Right lobe of liver (tissue), 6 donors: ENCODE measurements at regions not wholly inside any gene's neighbourhood (a gene's known extent, or its start where the extent isn't known, plus 50 kb on each side); places are given as distances from the start of the nearest gene placed in this dataset.

Experiments
- ATAC-seq, 4 donors: fragments of 200-7000 bp; cut with Tn5 transposase; one replicate each; pipeline ENCODE4 v1.9.1; 2020; ENCODE audit warnings: mild to moderate bottlenecking in 4 of 4, moderate library complexity in 4 of 4
- DNase-seq, 3 donors: peaks; one replicate each; pipeline ENCODE4 v3.0.0-alpha.2; 2020
- H3K27ac ChIP-seq, 3 donors: fragments of 200-600 bp; one replicate each; pipeline ENCODE4 v1.8.0; 2022
- H3K27me3 ChIP-seq, 2 donors: fragments of 200-600 bp; one replicate each; pipeline ENCODE4 v1.8.0; 2022
- H3K36me3 ChIP-seq, 4 donors: fragments of 200-600 bp; sonication (generic) in 1 of 4; one replicate each; pipeline versions ENCODE4 v1.5.1 to v1.8.0; 2017 to 2022; ENCODE audit warnings: control low read depth in 1 of 4
- H3K4me1 ChIP-seq, 4 donors: fragments of 200-600 bp; sonication (generic) in 1 of 4; one replicate each; pipeline versions ENCODE4 v1.5.1 to v1.8.0; 2017 to 2022; ENCODE audit warnings: control low read depth in 1 of 4
- H3K4me3 ChIP-seq, 3 donors: fragments of 200-600 bp; one replicate each; pipeline ENCODE4 v1.8.0; 2022
- H3K9me3 ChIP-seq, 4 donors: fragments of 200-600 bp; sonication (generic) in 1 of 4; one replicate each; pipeline versions ENCODE4 v1.5.1 to v1.8.0; 2017 to 2022; ENCODE audit warnings: control low read depth in 1 of 4
- CTCF ChIP-seq, 4 donors: fragments of 200-600 bp in 3 of 4; fragments of 450-650 bp in 1 of 4; IDR thresholded peaks; one replicate each; pipeline versions ENCODE4 v1.5.1 to v1.8.0; 2016 to 2022; ENCODE audit warnings: antibody characterized with exemption in 4 of 4, mild to moderate bottlenecking in 2 of 4
- POLR2A ChIP-seq: fragments of 450-650 bp; IDR thresholded peaks from one replicate; pipeline ENCODE4 v1.6.1; 2017; ENCODE audit warnings: antibody characterized with exemption, mild to moderate bottlenecking
- WGBS: methylation state at CpG from one replicate; pipeline ENCODE4 v1.1.6; 2018; ENCODE audit warnings: low coverage, low lambda C conversion rate; ENCODE audit not compliant: insufficient coverage; ENCODE audit errors: missing lambda C conversion rate; 5-methylcytosine and 5-hydroxymethylcytosine counted together
- intact Hi-C, 2 donors: fragments of 100-400 bp; cut with DNase I; formaldehyde crosslinking; loops; one replicate each; pipeline versions ENCODE4 v1.11.2 to v1.14.1; 2022
- donor health status: DM: no; HTN: yes; CAD: no.
- donor health status: DM: no; HTN: no; CAD: no.
- donor health status: DM: no; HTN: no; CAD: no.
- donor health status: DM: no; HTN: yes; CAD: no.
- donor health status: DM: no; HTN: yes; CAD: no.

GRCh38 chr4:138772366-138772765, 243.2 kb upstream of the NOCT start:
- Histone ChIP-seq H3K27me3 (no peaks in the 10 kb centered on the region), H3K4me1 (no peaks in the 10 kb centered on the region), H3K27ac (no peak overlapping the region), H3K36me3 (no peaks in the 10 kb centered on the region), H3K9me3 (no peaks in the 10 kb centered on the region), H3K4me3 (no peak overlapping the region)
- no peak for DNase-seq
- no peak for TF ChIP-seq CTCF (IDR thresholded peaks at IDR 0.05)
- no peak for TF ChIP-seq POLR2A
- no peak for ATAC-seq
- intact Hi-C loops, result no loop called here

- H3K36me3 ChIP-seq, result no peaks in the 10 kb centered on the region
- no peaks in the 10 kb centered on the region for H3K9me3 ChIP-seq
- intact Hi-C loops, result no loop called here
- no peak for DNase-seq
- no peak overlapping the region for H3K27ac ChIP-seq
- no peak for ATAC-seq
- H3K27me3 ChIP-seq, result no peaks in the 10 kb centered on the region
- TF ChIP-seq POLR2A (no peak), CTCF (IDR thresholded peaks at IDR 0.05) (no peak)
- no peak overlapping the region for H3K4me3 ChIP-seq
- 50% methylated on average over 4 of the region's 4 CpGs for WGBS
- no peaks in the 10 kb centered on the region for H3K4me1 ChIP-seq
Measured at GRCh38 chr4:138770818-138771217, 244.8 kb upstream of the NOCT start.

GRCh38 chr4:138766332-138766731, 249.2 kb upstream of the NOCT start:
- TF ChIP-seq POLR2A (no peak), CTCF (IDR thresholded peaks at IDR 0.05) (no peak)
- H3K27ac ChIP-seq, result no peak overlapping the region
- no peak overlapping the region for H3K4me3 ChIP-seq
- H3K27me3 ChIP-seq, result no peaks in the 10 kb centered on the region
- 81% methylated on average over 8 of the region's 8 CpGs for WGBS
- H3K4me1 ChIP-seq, result no peaks in the 10 kb centered on the region
- H3K9me3 ChIP-seq, result no peaks in the 10 kb centered on the region
- no peak for DNase-seq
- no peaks in the 10 kb centered on the region for H3K36me3 ChIP-seq
- ATAC-seq, result no peak
- intact Hi-C loops, result no loop called here

- ATAC-seq (no peak), DNase-seq (no peak)
- Histone ChIP-seq H3K36me3 (no peaks in the 10 kb centered on the region), H3K4me1 (no peaks in the 10 kb centered on the region), H3K27me3 (no peaks in the 10 kb centered on the region), H3K9me3 (no peaks in the 10 kb centered on the region), H3K27ac (no peak overlapping the region), H3K4me3 (no peak overlapping the region)
- 58% methylated on average over 3 of the region's 3 CpGs for WGBS
- intact Hi-C loops, result no loop called here
- TF ChIP-seq CTCF (IDR thresholded peaks at IDR 0.05) (no peak), POLR2A (no peak)
Measured at GRCh38 chr4:138765442-138765841, 250.1 kb upstream of the NOCT start.

- H3K27ac ChIP-seq, result no peak overlapping the region
- DNase-seq, result no peak
- ATAC-seq, result no peak
- no peak overlapping the region for H3K4me3 ChIP-seq
- TF ChIP-seq CTCF (IDR thresholded peaks at IDR 0.05), result no peak
- TF ChIP-seq POLR2A, result no peak
- no peaks in the 10 kb centered on the region for H3K27me3 ChIP-seq
- no peaks in the 10 kb centered on the region for H3K4me1 ChIP-seq
- 75% methylated on average over 1 of the region's 1 CpG for WGBS
- H3K36me3 ChIP-seq, result no peaks in the 10 kb centered on the region
- intact Hi-C loops, result no loop called here
- no peaks in the 10 kb centered on the region for H3K9me3 ChIP-seq
Measured at GRCh38 chr4:138761638-138762220, 253.9 kb upstream of the NOCT start.
